HUDEP-2 (cell line): ENCODE measurements at regions not wholly inside any gene's neighbourhood (a gene's known extent, or its start where the extent isn't known, plus 50 kb on each side); places are given as distances from the start of the nearest gene placed in this dataset.
A peak's percentile ranks its signal among the peaks of the same experiment; 100 is the strongest.
"Not testable (repeated sequence)": the region's sequence is repeated elsewhere in the genome, so short reads cannot be mapped to it uniquely, and the experiment has no call there.

Experiments used
- DNase-seq, 76 experiments: peaks; one replicate each; lab custom pipeline; 2025; ENCODE audit not compliant: unreplicated experiment in 76 of 76; lab: John Stamatoyannopoulos, UW

DNA sequence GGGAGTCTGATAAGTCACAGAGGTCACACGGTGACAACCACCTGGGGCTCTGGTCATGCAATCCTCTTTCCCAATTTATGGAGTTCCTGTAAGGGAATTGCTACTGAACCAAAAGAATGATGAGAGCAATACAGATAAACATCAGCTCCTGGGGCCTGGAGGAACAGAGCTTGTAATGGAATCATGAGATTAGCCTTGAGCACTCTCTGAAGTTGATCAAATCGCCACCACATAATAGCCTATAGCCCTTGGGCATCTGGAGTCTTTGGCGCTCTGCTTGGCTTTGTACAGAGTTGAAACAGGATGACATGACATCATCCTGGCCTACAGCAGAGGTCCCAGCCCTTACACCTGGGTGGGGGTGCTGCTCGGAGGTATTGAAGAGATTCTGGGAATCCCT, 154.3 kb upstream of the DTNBP1 start:
- DNase-seq, result no peak

DNA sequence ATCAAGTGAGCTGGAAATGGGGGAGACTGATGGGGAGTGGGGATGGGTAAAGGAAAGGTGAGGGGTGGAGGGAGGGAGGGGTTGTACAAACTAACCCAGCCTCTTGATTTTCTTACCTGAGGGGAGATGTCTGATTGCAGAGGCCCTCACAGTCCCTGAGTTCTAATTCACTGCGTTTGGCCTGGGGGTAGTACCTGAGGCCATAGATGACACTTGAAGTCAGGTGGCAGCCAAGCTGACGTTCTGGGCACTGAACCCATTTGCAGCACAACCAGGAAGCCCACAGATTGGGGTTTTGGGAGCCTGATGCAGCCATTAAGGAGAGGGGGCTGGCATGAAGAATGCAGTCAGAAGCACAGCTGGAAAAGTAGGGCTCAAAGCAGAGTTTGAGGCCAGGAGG, 153.8 kb upstream of the DTNBP1 start:
- no peak for DNase-seq

DNA sequence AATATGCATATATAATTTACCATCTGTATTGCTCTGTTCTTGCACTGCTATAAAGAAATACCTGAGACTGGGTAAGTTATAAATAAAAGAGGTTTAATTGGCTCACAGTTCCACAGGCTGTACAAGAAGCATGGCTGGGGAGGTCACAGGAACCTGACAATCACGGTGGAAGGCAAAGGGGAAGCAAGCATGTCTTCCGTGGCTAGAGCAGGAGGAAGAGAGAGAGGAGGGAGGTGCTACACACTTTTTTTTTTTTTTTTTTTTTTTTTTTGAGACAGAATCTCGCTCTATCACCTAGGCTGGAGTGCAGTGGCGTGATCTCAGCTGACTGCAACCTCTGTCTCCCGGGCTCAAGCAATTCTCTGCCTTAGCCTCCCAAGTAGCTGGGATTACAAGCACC, 150.9 kb upstream of the DTNBP1 start:
- not testable (repeated sequence) for DNase-seq

DNA sequence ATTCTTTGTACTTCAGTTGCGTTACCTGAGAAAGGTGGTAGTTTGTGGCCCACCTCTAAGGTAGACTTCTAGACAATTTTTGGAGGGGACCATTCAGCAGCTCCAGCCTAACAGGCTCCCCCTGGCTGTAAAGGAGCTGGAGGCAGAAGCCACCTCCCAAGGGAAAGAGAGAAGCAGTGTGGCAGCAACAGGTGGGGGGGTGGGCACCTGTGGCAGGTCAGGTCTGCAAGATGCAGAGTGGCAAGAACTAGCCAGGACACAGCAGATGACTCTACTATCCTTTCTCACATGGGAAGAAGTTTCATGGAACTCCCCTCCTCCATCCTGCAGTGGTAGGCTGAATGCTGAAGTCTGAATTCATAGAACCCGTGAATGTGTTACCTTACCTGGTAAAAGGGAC, 148.3 kb upstream of the DTNBP1 start:
- no peak for DNase-seq

GRCh38 chr6:15810618-15811017, 147.8 kb upstream of the DTNBP1 start:
- no peak for DNase-seq

GRCh38 chr6:15809367-15809766, 146.5 kb upstream of the DTNBP1 start:
- DNase-seq, result no peak

DNA sequence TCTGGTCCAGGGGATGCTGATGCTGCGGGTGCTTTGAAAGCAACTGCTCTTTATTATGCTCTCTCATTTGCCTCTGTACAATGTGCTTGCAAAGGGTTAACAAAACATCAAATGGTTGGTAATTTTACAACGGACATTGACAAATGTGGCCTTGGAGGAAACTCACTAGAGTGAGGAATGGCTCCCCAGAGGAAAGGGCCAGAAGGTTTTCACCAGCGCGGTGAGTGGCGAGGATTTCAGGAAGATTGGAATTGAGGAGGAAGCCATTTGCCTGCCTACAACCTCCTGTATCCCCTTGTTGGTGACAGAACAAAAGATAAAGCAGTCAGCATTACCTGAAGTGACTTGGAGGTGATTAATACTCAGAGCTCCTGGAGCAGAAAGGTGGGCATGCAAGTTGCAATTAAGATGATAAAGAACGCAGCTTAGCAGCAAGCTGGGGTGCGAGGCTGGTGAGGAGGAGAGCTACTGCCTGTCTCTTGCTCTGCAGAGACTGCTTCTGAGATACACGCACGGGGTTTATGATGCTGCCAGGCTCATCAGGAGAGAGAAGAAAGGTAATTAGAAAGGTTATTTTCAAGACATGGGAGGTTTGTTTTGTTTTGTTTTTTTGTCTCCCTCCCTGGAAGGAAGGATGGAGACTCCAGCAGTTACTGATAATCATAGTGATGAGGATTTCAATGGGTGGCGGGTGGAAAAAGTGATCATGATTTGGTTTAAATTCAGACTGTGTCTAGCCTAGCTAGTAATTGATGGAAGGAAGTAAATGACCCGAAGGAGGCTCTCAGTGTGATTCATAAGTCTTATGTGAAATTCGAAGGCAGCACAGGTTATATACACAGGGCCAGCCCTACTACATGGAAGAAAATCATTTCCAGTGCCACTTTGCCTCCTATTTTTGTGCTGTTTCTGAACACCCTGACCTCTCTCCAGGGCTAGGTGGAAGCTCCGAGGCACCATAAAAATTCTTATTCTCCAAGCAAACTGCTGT, 141.6 kb upstream of the DTNBP1 start:
- no peak for DNase-seq

- DNase-seq, result no peak
These were observed 139.6 kb upstream of the DTNBP1 start for GRCh38 chr6:15802466-15802865.

DNA sequence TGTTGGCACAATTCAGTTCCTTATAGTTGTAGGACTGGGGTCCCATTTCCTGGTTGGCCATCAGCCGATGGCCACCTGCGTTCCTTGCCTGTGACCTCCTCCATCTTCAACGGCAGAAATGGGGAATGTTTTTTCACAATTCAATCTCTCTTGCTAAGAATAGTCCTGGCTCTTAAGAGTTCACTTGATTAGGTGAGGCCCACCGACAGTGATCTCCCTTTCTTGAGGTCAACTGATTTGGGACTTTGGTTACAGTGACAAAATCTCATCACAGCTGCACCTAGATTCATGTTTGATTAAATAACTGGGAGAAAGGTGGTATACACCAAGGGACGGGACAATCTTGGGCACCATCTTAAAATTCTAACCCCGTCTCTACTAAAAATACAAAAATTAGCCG, 139.1 kb upstream of the DTNBP1 start:
- DNase-seq, result no peak

GRCh38 chr6:15800841-15801617, 138.2 kb upstream of the DTNBP1 start:
- DNase-seq, result no peak

- no peak for DNase-seq
These were observed 135.9 kb upstream of the DTNBP1 start for GRCh38 chr6:15798533-15799255.

DNA sequence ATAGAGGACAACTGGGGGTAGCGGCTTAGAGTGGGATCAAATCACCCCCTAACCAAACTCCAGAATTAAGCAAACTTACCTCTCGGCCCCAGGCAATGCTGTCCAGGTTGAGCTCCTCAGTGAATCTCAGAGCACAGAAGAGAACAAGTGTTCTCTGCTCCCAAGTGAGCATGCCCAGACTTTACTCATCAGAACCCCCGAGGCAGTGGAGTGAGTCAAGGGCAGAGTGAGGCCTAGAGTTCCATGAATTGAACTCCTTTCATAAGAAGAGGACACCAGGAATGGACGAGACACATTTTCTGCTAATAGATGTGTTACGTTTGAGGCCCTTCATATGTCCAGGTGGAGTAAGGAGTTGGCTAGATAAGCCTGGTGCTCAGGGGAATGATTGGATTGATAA, 134.0 kb upstream of the DTNBP1 start:
- no peak for DNase-seq

DNA sequence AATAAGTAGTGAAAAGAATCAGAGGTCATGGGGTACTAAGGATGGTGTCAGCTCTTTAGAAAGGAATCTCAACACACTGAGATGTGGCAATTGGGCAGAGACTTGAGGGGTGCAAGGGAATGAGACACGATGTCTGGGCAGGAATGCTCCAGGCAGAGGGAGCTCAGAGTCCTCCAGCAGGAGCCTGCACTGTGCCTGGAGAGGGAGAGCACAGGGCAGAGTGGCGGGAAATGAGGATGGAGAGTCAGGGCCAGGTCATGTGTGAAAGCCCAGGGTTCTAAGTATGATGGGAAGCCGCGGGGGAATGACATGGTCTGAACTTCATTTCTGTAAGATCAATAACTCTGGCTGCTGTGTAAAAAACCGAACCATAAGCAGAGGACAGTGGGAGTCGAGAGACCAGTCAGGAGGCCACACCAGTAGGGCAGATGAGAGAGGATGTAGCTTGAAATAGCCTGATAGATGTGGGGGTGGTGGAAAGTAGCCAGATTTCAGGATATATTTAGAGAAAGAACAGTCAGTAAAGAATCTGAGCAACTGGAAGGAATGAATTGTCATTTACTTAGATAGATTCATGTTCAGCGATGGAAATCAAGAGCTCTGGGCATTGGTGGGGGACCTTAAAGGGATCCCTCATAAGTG, 133.4 kb upstream of the DTNBP1 start:
- DNase-seq, result no peak

- DNase-seq, result no peak
These were observed 131.0 kb upstream of the DTNBP1 start for GRCh38 chr6:15793826-15794225.

DNA sequence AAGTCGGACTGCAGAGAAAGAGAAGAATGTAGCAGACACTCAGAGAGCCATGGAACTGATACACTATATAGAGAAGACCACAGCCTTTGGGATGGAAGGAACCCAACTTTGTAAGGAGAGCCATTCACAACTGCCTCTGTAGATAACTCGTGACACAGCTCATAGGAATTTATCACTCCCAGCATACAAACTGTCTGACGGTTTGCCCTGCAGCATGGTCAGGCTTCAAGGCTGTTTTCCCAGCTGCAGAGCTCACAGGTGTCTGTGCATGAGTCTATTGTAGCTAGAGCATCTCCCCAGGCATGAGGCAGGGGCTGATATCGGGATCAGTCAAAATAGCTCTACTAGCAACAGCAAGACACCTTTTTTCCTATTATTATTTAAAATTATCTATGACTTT, 130.5 kb upstream of the DTNBP1 start:
- peak in 43 of 76 experiments; percentile 7 to 80 (median 35) for DNase-seq

GRCh38 chr6:15792842-15793241, 130.0 kb upstream of the DTNBP1 start:
- peak in 1 of 76 experiments; percentile 48 for DNase-seq

DNA sequence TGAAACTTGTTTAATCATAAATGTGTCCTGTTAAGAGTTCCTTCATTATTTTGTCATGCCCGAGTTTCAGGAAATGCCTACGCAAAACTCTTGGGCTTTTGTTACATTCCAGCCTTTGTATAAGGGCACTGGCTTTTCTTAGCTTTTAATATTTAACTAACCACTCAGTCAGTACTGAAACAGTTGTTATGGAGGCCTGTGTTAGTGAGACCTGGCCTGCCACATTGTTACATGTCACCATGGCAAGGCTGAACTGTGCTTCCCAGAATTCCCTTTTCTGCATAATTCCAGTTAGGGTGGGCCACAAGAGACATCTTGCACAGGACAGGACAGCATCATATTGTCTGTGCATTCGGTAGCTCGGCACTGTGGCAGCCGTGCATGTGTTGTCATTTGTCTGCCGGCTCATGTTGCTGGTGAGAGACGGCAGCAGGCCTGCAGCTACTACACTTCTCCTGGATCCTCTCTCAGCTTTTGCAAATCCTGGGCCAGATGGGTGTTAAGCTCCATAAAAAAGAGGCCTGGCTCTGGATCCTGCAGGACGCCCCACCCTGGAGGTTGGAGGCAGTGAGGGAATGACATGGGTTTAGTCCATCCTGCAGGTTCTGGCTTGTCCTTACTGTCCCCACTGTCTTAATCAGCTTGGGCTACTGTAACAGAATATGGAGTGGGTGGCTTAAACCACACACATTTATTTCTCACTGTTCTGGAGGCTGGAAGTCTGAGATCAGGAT, 128.8 kb upstream of the DTNBP1 start:
- no peak for DNase-seq

DNA sequence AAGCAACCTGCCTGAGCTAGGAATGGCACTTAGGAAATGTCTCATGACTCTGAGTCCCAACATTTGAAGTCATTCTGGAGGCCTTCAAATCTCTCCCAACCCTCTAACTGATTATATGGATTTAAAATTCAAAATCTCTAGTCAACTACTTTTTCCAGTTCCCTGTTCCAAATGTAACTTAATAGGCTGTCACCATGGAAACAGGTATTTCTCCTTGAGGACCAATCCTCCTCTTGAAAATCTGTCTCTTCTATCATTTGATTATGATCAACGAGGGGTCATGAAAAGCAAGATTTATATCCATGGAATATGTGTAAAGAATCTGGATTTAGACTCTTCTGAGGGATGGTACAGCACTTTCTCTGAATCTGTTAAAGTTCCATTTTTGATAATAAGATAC, 127.3 kb upstream of the DTNBP1 start:
- DNase-seq, result no peak

DNA sequence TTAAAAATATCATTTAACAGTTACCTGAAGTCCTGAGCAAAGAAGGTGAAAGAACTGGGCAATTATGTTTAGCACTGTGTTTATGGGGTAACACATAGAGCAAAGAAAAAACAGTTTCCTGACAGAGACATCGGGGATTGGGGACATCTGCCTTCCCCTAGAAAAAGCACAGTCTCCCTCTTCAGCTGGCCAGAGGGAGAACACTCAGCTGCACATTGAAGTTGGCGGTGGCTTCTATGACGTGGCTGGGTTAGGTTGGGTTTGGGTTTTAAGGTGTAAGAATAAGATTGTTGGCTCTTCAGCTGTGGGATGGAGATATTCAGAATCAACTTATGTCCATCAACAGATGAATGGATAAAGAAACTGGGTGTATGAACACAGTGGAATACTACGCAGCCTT, 124.0 kb upstream of the DTNBP1 start:
- no peak for DNase-seq

- DNase-seq, result no peak
These were observed 120.7 kb upstream of the DTNBP1 start for GRCh38 chr6:15783484-15783883.
